ENCODE measurements at regions not wholly inside any gene's neighbourhood (a gene's known extent, or its start where the extent isn't known, plus 50 kb on each side); places are given as distances from the start of the nearest gene placed in this dataset.
"Not testable (repeated sequence)": the region's sequence is repeated elsewhere in the genome, so short reads cannot be mapped to it uniquely, and the experiment has no call there.

- no peak for DNase-seq
Measured at GRCh38 chr18:34280000-34280399, 55.3 kb upstream of the NOL4 start.

- DNase-seq: no peak
Measured at GRCh38 chr18:34280653-34281052, 55.9 kb upstream of the NOL4 start.

- DNase-seq: no peak
Measured at GRCh38 chr18:34281290-34281689, 56.6 kb upstream of the NOL4 start.

- no peak for DNase-seq
Measured at GRCh38 chr18:34281722-34282121, 57.0 kb upstream of the NOL4 start.

GRCh38 chr18:34283506-34283905, 58.8 kb upstream of the NOL4 start:
- DNase-seq: no peak

GRCh38 chr18:34287825-34288224, 63.1 kb upstream of the NOL4 start:
- DNase-seq: no peak

GRCh38 chr18:34292594-34292993, 67.9 kb upstream of the NOL4 start:
- DNase-seq: no peak

- no peak for DNase-seq
Measured at GRCh38 chr18:34297287-34297686, 72.6 kb upstream of the NOL4 start.

GRCh38 chr18:34299828-34300227, 75.1 kb upstream of the NOL4 start:
- no peak for DNase-seq

- no peak for DNase-seq
Measured at GRCh38 chr18:34311468-34311867, 86.8 kb upstream of the NOL4 start.

- DNase-seq: no peak
Measured at GRCh38 chr18:34314847-34315246, 90.1 kb upstream of the NOL4 start.

GRCh38 chr18:34315591-34316352, 91.1 kb upstream of the NOL4 start:
- no peak for DNase-seq

GRCh38 chr18:34320267-34320666, 95.6 kb upstream of the NOL4 start:
- no peak for DNase-seq

GRCh38 chr18:34321066-34321465, 96.4 kb upstream of the NOL4 start:
- no peak for DNase-seq

- DNase-seq: peak; percentile 73
Measured at GRCh38 chr18:34322365-34323289, 97.9 kb upstream of the NOL4 start.

- DNase-seq: no peak
Measured at GRCh38 chr18:34329840-34330239, 105.1 kb upstream of the NOL4 start.

- no peak for DNase-seq
Measured at GRCh38 chr18:34330308-34330707, 105.6 kb upstream of the NOL4 start.

- DNase-seq: not testable (repeated sequence)
Measured at GRCh38 chr18:34330907-34331306, 106.2 kb upstream of the NOL4 start.

GRCh38 chr18:34331343-34331742, 106.6 kb upstream of the NOL4 start:
- DNase-seq: not testable (repeated sequence)

GRCh38 chr18:34339155-34339554, 114.4 kb upstream of the NOL4 start:
- DNase-seq: no peak

GRCh38 chr18:34342960-34343359, 118.2 kb upstream of the NOL4 start:
- DNase-seq: no peak

GRCh38 chr18:34345738-34346137, 121.0 kb upstream of the NOL4 start:
- no peak for DNase-seq

GRCh38 chr18:34350778-34351177, 126.1 kb upstream of the NOL4 start:
- no peak for DNase-seq

All from hematopoietic multipotent progenitor cell treated with erythropoietin and hydrocortisone succinate and interleukin-3 and kit ligand, for 6 days (in vitro differentiated cells).